Activated CD4-positive, alpha-beta T cell treated with anti-CD3 and anti-CD28 coated beads, Interleukin-2, amount 10 ng/mL, durations not matched to agents 7 days and 5 days (primary cell): ENCODE measurements at regions not wholly inside any gene's neighbourhood (a gene's known extent, or its start where the extent isn't known, plus 50 kb on each side); places are given as distances from the start of the nearest gene placed in this dataset.
"Not testable (repeated sequence)": the region's sequence is repeated elsewhere in the genome, so short reads cannot be mapped to it uniquely, and the experiment has no call there.

Source experiments
- CTCF ChIA-PET: fragments of 350-600 bp; sonication (Branson Sonifier 250); formaldehyde crosslinking; loops from one replicate; lab custom pipeline; 2021; ENCODE audit warnings: antibody characterized with exemption; lab: Charles Lee
- POLR2A ChIA-PET: fragments of 350-600 bp; sonication (Branson Sonifier 250); formaldehyde crosslinking; loops from one replicate; lab custom pipeline; 2021; ENCODE audit warnings: antibody characterized with exemption; lab: Charles Lee
- DNase-seq: peaks from one replicate; pipeline ENCODE4 v3.0.0-alpha.2; 2020
- H3K27ac Mint-ChIP-seq: one replicate; pipeline ENCODE4 v1.8.0; 2021; ENCODE audit warnings: mild to moderate bottlenecking, moderate library complexity, mixed read lengths
- H3K27me3 Mint-ChIP-seq: one replicate; pipeline ENCODE4 v1.8.0; 2021; ENCODE audit warnings: mixed read lengths
- H3K36me3 Mint-ChIP-seq: one replicate; pipeline ENCODE4 v1.8.0; 2021; ENCODE audit warnings: low read depth, mixed read lengths
- H3K4me1 Mint-ChIP-seq: one replicate; pipeline ENCODE4 v1.8.0; 2021; ENCODE audit warnings: mixed read lengths
- H3K4me3 Mint-ChIP-seq: one replicate; pipeline ENCODE4 v1.8.0; 2021; ENCODE audit warnings: mild to moderate bottlenecking, moderate library complexity, mixed read lengths
- H3K9me3 Mint-ChIP-seq: one replicate; pipeline ENCODE4 v1.8.0; 2021; ENCODE audit warnings: mixed read lengths

DNA sequence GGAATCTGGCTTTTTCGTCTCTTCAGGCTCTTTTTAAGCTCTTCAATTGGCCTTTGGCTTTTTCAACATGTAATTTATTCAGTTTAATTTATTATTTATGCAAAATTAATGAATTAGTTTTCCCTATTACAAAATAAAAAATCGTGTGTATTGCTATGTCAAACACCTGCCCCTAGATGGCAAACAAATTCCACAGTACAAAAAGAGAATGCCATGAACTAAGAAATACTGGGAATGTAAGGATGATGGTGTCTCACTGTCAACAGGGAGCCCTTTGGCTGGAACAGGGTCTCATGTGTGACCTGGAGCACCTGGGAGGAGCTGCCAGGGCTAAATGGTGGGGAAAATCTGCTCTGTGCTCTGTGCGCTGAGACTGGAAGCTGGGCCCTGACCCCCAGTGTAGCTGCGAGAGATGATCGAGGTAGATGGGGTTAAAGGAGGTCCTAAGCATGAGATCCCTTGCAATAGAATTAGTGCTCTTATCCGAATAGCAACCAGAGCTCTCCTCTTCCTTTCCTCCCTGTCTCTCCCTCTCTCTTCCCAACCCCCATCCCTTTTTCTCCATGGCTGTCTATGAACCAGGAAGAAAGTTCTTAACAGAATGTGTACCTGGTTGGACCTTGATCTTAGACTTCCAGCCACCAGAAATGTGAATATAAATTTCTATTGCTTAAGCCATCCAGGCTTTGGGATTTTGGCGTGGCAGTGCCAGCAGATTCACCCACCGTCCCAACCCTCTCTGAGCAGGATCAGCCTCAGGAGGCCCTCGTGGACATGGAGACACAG lies 1183.5 kb downstream of the RPIA start:
- POLR2A ChIA-PET: not testable (repeated sequence)

DNA sequence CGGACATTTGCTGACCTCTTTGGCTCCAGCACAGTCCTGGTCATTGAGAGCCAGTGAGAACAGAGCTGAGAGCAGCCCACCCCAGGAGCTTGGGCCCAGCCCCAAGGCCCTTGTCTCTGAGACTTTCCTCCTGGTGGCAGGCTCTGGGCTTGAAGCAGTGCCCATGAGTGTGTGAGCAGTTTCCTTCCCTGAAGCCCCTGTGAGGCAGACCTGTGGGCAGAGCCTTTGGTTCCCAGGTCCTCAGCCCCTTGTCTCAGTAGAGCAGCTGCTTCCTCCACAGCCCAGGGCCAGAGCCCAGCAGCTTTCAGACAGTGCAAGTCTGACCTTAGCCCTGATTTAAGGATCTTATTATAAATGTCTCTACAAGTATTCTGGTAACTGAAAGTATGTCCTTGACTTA lies 1185.0 kb downstream of the RPIA start:
- H3K36me3 Mint-ChIP-seq, H3K4me3 Mint-ChIP-seq, H3K9me3 Mint-ChIP-seq, H3K27ac Mint-ChIP-seq, H3K27me3 Mint-ChIP-seq, POLR2A ChIA-PET, H3K4me1 Mint-ChIP-seq, CTCF ChIA-PET, DNase-seq: not testable (repeated sequence)

More for the DNA sequence above, 1183.5 kb downstream of the RPIA start:
- DNase-seq, CTCF ChIA-PET, H3K36me3 Mint-ChIP-seq, H3K27ac Mint-ChIP-seq, H3K9me3 Mint-ChIP-seq, H3K4me1 Mint-ChIP-seq, H3K4me3 Mint-ChIP-seq, H3K27me3 Mint-ChIP-seq: not testable (repeated sequence)

DNA sequence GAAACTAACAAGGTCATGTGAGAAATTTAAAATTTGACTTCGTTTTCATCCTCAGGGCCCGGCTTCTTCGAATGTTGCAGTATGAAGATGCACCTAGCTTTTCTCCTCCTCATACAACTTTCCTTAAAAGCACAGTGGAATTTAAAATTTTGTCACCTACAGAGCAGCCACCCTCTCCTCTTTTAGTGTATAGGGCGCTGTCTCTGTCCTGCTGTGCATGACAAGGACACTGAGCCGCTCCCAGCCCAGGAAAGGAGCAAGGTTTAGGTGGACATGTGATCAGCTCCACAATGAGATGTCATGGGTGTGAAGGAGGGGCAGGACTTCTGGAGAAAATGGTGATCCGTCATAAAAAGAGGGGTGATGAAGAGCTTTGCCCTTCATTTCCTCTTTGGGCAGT lies 1185.4 kb downstream of the RPIA start:
- POLR2A ChIA-PET, H3K4me1 Mint-ChIP-seq, CTCF ChIA-PET, DNase-seq, H3K36me3 Mint-ChIP-seq, H3K9me3 Mint-ChIP-seq, H3K4me3 Mint-ChIP-seq, H3K27ac Mint-ChIP-seq, H3K27me3 Mint-ChIP-seq: not testable (repeated sequence)

DNA sequence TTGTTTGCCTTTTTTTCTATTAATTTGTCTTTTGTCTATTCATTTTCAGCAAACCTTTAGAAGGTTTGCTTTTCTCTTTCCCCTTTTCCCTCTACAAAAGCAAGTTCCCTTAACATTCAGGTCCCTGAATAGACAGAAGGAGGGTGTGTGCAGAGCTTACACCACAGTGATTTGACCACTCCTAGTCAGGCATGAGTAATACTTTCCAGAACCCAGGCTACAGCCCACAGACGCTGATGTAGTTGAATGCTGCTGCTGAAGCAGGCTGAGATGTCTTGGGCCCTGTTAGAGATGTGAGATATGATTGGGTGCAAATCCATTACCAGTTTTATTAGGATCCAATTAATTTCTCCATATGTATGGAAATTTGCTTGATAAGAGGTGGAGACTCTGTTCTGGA lies 1191.4 kb downstream of the RPIA start:
- DNase-seq, H3K27me3 Mint-ChIP-seq, CTCF ChIA-PET, H3K4me1 Mint-ChIP-seq, H3K36me3 Mint-ChIP-seq, POLR2A ChIA-PET, H3K27ac Mint-ChIP-seq, H3K9me3 Mint-ChIP-seq, H3K4me3 Mint-ChIP-seq: not testable (repeated sequence)

DNA sequence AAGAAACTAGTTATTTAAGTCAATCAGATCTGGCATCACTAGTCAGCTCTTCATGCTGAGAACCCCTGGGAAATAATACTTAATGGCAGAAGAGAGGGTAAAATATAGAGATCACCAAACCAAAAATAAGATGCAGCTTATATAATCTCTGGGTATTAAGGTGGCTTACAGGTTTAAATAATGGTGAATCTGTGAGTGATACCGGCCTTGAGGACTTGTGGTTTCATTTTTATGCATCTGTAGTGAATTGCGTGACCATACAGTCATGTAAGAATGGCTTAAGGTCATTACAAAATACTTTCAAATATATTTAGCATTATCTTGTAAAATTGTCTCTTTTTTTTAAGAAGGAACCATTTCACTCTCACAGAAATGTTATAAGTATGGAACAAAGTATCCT lies 1192.2 kb downstream of the RPIA start:
- H3K4me3 Mint-ChIP-seq, H3K27me3 Mint-ChIP-seq, DNase-seq, POLR2A ChIA-PET, H3K9me3 Mint-ChIP-seq, H3K36me3 Mint-ChIP-seq, H3K4me1 Mint-ChIP-seq, CTCF ChIA-PET, H3K27ac Mint-ChIP-seq: not testable (repeated sequence)

DNA sequence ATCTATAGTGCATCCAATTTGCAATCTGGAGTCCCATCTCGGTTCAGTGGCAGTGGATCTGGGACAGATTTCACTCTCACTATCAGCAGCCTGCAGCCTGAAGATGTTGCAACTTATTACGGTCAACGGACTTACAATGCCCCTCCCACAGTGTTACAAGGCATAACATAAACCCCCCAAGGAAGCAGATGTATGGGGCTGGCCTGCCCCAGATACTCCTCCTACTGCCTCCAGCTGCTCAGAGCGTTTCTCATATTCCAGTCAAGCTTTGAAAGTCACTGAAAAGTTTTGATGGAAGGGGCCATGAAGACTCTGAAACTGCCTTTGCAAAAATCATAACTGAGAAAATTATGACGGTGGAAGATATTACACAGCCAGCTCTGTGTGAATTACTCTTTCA lies 1193.6 kb downstream of the RPIA start:
- H3K27me3 Mint-ChIP-seq, H3K4me3 Mint-ChIP-seq, POLR2A ChIA-PET, H3K27ac Mint-ChIP-seq, H3K36me3 Mint-ChIP-seq, H3K4me1 Mint-ChIP-seq, CTCF ChIA-PET, H3K9me3 Mint-ChIP-seq, DNase-seq: not testable (repeated sequence)

DNA sequence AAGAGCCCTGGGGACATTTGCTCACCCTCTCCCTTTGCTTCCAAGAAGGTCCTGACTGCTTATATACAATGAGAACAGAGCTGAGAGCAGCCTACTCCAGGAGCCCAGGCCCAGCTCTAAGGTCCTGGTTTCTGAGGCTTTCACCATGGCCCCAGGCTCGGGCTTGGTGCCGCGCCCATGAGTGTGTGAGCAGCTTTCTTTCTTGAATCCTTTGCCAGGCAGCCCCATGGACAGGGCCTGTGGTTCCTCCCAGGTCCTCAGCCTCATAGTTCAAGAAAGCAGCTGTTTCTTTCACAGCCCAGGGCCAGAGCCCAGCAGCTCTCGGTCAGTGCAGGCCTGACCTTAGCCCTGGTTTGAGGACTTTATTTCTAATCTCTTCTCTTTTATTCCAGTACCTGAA lies 1197.2 kb downstream of the RPIA start:
- CTCF ChIA-PET, H3K36me3 Mint-ChIP-seq, H3K27me3 Mint-ChIP-seq, POLR2A ChIA-PET, H3K27ac Mint-ChIP-seq, DNase-seq, H3K4me3 Mint-ChIP-seq, H3K9me3 Mint-ChIP-seq, H3K4me1 Mint-ChIP-seq: not testable (repeated sequence)

DNA sequence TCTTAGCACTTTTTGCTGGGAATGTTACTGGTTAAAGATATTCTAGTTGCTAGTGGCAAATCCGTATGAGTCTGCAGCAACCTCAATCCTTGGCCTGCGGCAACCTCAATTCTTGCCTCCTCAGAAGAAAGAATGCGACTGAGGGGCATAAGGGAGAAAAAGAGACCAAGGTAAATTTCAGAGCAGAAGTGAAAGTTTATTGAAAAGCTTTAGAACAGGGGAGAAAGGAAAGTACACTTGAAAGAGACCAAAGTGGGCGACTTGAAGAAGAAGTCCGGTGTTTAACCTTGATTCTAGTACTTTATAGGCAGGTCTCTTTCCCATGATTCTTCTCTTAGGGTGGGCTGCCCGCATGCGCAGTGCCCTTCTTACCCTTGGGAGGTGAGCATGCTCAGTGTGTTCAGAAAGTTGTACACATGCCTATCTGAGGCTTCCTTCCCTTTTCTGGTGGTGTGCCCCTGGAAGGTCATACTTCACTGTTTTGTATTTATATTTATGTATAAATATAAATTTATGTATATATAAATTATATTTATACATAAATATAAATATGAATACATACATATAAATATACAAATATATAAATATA lies 1198.8 kb downstream of the RPIA start:
- CTCF ChIA-PET, POLR2A ChIA-PET, H3K4me3 Mint-ChIP-seq, H3K27me3 Mint-ChIP-seq, DNase-seq, H3K4me1 Mint-ChIP-seq, H3K9me3 Mint-ChIP-seq, H3K36me3 Mint-ChIP-seq, H3K27ac Mint-ChIP-seq: not testable (repeated sequence)

DNA sequence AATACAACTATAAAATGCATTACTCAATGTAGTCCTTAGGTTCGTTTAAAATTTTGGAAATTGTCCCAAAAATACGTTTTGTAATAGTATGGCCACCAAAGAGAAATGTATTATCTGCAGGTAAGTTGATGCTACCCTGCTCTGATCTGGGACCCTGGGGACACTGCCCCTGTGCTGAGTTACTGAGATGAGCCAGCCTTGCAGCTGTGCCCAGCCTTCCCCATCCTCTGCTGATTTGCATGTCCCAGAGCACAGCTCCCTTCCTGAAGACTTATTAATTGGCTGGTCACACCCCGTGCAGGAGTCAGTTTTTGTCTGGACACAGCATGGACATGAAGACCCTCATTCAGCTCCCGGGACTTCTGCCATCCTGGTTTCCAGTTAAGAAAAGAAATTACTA lies 1203.5 kb downstream of the RPIA start:
- H3K9me3 Mint-ChIP-seq, H3K27me3 Mint-ChIP-seq, CTCF ChIA-PET, H3K4me1 Mint-ChIP-seq, H3K36me3 Mint-ChIP-seq, H3K27ac Mint-ChIP-seq, POLR2A ChIA-PET, H3K4me3 Mint-ChIP-seq, DNase-seq: not testable (repeated sequence)

DNA sequence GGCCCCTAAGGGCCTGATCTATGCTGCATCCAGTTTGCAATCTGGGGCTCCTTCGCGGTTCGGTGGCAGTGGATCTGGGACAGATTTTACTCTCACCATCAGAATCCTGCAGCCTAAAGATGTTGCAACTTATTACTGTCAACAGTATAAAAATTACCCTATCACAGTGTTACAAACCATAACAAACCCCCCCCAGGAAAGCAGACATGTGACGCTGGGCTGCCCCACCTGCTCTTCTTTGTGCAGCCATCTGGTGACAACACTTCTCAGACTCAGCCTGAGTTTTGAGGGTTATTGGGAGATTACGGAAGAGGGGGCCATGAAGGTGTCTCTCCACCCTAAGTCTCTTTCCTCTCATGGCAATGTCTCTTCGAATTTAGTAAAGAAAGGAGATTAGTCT lies 1204.2 kb downstream of the RPIA start:
- H3K4me3 Mint-ChIP-seq, H3K27me3 Mint-ChIP-seq, H3K36me3 Mint-ChIP-seq, H3K9me3 Mint-ChIP-seq, H3K4me1 Mint-ChIP-seq, DNase-seq, H3K27ac Mint-ChIP-seq, CTCF ChIA-PET, POLR2A ChIA-PET: not testable (repeated sequence)

DNA sequence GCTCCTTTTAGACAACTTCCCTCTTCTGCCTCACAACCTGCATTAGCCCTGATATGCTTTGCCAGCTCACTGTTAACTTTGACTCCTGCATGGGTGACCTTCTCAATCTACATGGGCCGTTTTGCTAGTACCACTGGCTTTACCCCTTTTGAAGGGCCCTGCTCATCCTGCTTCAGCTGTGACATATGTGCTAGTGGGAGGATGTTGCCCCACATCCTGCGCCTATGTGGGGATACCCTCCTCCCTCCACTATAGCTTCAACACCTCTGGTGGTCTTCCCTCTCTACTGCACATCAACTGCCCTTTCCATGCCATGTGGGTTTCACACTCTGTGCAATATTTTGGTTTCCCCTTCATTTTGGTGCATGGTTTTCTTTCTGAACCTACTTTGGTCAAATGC lies 1235.5 kb downstream of the RPIA start:
- DNase-seq, H3K4me3 Mint-ChIP-seq, H3K27ac Mint-ChIP-seq, CTCF ChIA-PET, POLR2A ChIA-PET, H3K36me3 Mint-ChIP-seq, H3K27me3 Mint-ChIP-seq, H3K4me1 Mint-ChIP-seq, H3K9me3 Mint-ChIP-seq: not testable (repeated sequence)

DNA sequence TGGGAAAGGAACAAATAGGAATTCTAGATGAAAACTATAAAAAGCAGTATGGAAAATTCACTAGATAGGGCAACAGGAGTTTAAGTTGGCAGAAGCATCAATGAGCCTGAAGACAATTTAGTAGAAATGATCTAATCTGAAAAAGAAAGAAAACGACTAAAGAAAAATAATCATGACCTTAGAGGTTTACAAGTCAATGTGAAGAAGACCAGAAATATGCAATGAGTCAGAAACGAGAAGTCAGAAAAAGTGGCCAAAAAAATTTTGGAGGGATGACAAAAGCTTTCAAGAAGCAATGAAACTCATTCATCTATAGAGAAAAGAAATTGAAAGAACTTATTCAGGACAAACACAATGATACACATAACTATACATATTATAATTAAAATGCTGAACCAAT lies 1244.0 kb downstream of the RPIA start:
- DNase-seq, H3K27me3 Mint-ChIP-seq, H3K4me3 Mint-ChIP-seq, H3K36me3 Mint-ChIP-seq, H3K4me1 Mint-ChIP-seq, H3K9me3 Mint-ChIP-seq, H3K27ac Mint-ChIP-seq, POLR2A ChIA-PET, CTCF ChIA-PET: not testable (repeated sequence)

DNA sequence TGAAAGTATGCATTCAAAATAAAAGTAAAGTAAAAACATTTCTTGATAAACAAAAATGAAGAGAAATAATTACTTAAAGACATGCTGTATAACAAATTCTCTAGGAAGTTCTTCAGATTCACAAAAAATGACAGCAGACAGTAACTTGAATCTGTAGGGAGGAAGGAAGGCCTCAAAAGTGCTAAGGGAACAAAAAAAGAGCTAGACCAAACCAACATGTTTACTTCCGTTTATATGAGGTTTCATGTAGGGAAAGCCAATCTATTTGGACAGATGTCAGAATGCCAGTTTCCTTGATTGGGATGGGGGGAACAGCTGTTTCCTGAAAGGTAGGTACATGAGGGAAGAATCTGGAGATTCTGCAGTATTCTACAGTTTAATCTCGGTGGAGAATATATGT lies 1244.5 kb downstream of the RPIA start:
- DNase-seq, H3K4me1 Mint-ChIP-seq, H3K4me3 Mint-ChIP-seq, H3K27me3 Mint-ChIP-seq, H3K9me3 Mint-ChIP-seq, POLR2A ChIA-PET, H3K27ac Mint-ChIP-seq, CTCF ChIA-PET, H3K36me3 Mint-ChIP-seq: not testable (repeated sequence)

DNA sequence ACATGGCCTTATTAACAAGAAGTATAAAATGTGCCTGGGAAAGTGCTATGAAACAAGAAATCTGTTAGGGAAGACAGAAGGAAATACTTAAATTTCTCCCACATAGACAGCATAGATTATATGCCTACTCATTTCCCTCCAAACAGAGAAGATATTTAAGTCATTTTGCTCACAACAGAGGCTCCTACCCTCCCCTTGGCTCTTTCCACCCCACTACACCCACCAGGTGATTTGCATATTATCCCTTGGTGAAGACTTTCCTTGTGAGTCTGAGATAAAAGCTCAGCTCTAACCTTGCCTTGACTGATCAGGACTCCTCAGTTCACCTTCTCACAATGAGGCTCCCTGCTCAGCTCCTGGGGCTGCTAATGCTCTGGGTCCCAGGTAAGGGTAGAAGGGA lies 1245.1 kb downstream of the RPIA start:
- H3K9me3 Mint-ChIP-seq, H3K27me3 Mint-ChIP-seq, H3K4me1 Mint-ChIP-seq, CTCF ChIA-PET, H3K4me3 Mint-ChIP-seq, H3K27ac Mint-ChIP-seq, H3K36me3 Mint-ChIP-seq, POLR2A ChIA-PET, DNase-seq: not testable (repeated sequence)
